Upper lobe of left lung (tissue), 4 donors: ENCODE measurements at regions not wholly inside any gene's neighbourhood (a gene's known extent, or its start where the extent isn't known, plus 50 kb on each side); places are given as distances from the start of the nearest gene placed in this dataset.

Experiments
- EP300 ChIP-seq, 4 donors: sonication (generic); formaldehyde crosslinking; IDR thresholded peaks; one replicate each; pipeline ENCODE4 v1.5.1; 2017; ENCODE audit warnings: antibody characterized with exemption in 4 of 4, control low read depth in 2 of 4
- POLR2A ChIP-seq, 4 donors: fragments of 450-650 bp; IDR thresholded peaks; one replicate each; pipeline ENCODE4 v1.5.1; 2016 to 2017; ENCODE audit warnings: antibody characterized with exemption in 4 of 4, mild to moderate bottlenecking in 2 of 4
- TF ChIP-seq, protein P1 (sequence below), 6 experiments: fragments of 450-650 bp in 4 of 6; fragments of 200-600 bp in 2 of 6; sonication (generic) in 2 of 6; IDR thresholded peaks; one replicate each; pipeline ENCODE4 v1.5.1; 2016 to 2019; ENCODE audit warnings: antibody characterized with exemption in 6 of 6

DNA sequence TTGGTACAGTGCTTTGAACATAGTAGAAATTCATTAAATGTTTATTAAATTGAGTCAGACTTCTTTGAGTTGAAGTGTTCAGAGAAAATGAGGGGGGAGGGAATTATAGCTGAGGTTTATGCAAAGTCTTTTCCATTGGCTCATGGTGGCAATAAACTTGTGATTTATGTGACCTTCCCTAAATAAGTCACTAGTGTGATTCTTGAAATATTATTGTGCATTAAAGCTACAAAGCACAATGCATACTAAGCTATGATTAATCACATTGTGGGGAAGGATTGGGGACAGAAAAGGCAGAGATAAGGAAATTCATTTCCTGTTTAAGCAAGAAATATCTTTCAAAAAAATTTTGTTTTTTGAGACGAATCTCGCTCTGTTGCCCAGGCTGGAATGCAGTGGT, 877.5 kb downstream of the TFAP2A start:
- TF ChIP-seq, protein P1, sequence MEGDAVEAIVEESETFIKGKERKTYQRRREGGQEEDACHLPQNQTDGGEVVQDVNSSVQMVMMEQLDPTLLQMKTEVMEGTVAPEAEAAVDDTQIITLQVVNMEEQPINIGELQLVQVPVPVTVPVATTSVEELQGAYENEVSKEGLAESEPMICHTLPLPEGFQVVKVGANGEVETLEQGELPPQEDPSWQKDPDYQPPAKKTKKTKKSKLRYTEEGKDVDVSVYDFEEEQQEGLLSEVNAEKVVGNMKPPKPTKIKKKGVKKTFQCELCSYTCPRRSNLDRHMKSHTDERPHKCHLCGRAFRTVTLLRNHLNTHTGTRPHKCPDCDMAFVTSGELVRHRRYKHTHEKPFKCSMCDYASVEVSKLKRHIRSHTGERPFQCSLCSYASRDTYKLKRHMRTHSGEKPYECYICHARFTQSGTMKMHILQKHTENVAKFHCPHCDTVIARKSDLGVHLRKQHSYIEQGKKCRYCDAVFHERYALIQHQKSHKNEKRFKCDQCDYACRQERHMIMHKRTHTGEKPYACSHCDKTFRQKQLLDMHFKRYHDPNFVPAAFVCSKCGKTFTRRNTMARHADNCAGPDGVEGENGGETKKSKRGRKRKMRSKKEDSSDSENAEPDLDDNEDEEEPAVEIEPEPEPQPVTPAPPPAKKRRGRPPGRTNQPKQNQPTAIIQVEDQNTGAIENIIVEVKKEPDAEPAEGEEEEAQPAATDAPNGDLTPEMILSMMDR (IDR thresholded peaks at IDR 0.05) = no peak
- TF ChIP-seq POLR2A (IDR thresholded peaks at IDR 0.05) (no peak), EP300 (IDR thresholded peaks at IDR 0.05) (no peak)
